ENCODE measurements at regions not wholly inside any gene's neighbourhood (a gene's known extent, or its start where the extent isn't known, plus 50 kb on each side); places are given as distances from the start of the nearest gene placed in this dataset.

DNA sequence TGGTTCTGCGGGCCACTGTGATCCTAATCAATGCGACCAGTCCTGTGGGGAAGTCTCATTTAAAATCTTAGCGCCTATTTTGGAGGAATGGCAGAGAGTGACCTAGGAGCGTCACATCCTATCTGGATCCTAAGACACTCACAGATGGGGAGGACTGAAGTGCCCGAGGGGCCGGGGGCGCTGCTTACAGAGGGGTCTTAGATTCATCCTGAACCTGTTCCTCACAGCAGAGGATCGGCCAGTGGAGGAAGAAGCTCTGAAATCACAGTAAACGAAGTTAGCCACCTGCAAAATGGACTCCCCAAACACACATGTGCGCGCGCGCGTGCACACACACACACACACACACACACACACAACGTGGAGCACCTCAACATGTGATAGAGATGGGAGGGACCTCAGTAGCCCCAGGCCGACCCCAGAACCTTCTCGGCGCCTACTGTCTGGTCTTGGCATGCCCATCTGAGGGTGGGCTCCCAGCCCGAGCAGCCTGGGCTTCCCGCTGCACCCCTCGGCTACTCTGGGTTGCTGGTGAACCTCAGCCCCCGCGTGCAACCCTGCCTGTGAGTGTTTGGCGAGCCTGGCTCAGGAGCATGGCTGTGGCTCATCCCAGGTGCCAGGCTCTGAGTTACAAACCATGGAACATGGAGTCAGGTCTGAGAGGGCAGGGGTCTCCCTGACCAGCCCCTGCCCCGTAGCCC, 613.3 kb downstream of the TBC1D22A start:
- DNase-seq (ENCODE audit: low read depth in 4 of 4, low spot score in 3 of 4): no peak

DNA sequence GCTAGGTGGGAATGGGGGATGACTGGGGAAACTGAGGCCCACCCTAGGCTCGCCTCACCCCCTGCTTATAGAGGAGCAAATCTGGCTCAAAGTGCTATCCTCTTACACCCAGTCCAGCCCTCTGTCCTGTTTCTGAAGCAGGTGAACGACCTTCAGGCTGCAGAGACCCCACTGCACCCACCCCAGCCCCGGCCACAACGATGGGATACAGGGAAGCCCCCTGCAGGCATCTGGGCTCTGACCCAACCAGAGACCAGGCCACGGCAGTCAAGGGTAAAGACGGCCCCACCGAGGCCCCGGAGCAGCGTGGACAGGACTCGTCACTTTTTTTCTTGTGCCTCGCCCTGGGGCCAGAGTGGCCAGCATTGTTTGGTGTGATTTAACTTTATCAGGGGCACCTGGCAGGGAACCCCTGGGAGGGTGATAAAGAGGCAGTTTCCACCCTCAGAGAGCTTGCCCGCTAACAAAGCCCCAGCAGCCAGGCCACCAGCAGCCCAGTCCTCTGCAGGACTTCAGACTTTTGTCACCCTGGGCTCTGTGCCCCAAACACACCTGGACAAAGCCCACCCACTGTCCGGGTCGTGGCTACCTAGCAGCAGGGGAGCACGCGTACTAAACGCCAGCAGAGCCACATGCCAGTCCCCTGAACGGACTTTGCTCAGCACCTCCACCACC, 612.6 kb downstream of the TBC1D22A start:
- no peak for DNase-seq (ENCODE audit: low read depth in 4 of 4, low spot score in 3 of 4)

DNA sequence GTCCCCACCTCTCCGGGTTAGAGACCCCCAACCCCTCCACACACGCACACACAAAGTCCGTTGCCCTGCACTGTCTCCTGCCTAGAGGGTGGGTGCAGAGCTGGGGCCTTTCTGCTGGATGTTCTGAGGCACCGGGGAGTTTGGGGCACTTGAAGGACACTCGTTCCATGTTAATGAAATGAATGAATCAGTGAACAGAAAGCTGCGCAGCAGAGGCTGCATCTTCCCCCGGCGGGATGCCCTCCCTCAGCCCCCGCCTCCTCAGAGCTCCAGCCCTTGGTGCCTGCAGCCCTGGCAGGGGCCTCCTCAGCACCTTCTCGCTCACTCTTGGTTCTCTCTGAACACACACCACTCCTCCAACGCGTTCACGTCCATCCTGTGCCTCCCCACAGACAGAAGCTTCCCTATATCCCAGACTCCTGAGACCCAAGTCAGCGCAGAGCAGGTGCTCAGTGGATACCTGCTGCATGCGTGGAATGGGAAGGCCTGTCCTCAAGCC, 611.9 kb downstream of the TBC1D22A start:
- no peak for DNase-seq (ENCODE audit: low read depth in 4 of 4, low spot score in 3 of 4)

GRCh38 chr22:47373648-47374272, 611.3 kb downstream of the TBC1D22A start:
- DNase-seq (ENCODE audit: low read depth in 4 of 4, low spot score in 3 of 4): no peak

GRCh38 chr22:47372596-47373385, 610.3 kb downstream of the TBC1D22A start:
- no peak for DNase-seq (ENCODE audit: low read depth in 4 of 4, low spot score in 3 of 4)

GRCh38 chr22:47372111-47372581, 609.7 kb downstream of the TBC1D22A start:
- no peak for DNase-seq (ENCODE audit: low read depth in 4 of 4, low spot score in 3 of 4)

DNA sequence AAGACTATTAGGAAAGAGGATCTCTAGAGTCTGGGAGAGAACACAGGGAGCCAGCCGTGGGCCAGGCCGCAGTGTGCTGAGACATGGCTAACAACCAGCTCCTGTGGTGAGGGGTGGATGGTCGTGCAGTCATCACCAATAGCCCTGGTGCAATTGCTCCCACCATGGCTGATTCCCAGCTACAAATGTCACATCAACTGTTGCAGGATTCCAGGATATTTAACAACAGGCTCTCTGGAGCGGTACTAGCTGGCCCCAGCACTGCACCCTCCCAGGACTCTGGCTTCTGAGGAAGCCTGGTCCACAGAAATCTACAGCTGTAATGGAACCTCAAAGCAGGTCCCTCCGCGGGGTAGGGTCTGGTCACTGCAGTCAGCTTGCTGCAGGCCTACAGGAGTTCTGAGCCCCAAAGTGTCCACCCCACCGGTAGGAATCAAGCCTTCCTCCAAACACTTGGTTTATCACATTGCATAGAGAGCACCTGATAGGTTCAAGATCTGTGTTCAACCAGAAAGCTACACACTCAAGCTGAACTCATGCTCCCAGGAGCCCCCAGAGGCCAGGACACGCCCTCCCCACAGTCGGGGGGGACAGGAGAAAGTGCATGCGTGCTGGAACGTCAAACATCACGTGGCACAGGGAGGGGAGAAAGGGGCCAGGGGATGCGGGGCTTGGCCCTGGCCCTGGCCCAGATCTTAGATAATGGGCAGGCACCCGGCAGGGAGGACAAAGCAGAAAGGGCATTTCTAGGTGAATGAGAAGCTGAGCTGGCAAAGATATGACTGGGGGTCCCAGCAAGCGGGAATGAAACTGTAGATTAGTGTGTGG, 609.0 kb downstream of the TBC1D22A start:
- no peak for DNase-seq (ENCODE audit: low read depth in 4 of 4, low spot score in 3 of 4)

DNA sequence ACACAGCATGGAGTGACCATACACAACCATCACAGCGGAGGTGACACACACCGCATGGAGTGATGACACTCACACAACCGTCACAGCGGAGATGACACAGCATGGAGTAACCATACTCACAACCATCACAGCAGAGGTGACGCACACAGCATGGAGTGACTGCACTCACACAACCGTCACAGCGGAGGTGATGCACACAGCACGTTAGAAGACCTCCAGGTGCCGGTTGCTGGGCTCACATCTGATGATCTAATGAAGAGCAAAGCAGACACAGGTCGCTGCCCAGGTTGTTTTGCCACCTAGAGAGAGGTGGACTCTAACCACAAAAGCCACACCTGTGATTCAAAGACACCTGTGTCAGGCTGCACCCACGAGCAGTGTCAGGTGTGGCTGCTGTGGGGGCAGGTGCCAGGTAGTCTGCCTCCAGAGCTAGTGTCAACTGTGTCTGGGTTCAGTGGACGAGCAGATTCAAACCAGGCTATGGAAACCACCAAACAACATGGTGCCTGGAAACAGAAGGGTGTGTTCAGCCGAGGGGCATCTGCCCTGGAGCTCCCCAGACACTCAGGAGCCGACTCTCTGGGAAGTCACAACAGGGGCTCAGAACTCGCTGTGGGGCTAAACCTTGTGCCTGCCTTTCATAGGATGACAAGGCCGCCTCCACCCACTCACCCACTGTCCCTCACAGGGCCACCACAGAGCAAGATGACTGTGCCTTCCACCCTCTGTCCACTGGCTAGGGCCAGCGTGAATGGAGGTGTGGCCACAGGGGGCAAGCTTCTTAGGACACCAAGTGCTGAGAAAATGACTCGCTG, 608.2 kb downstream of the TBC1D22A start:
- no peak for DNase-seq (ENCODE audit: low read depth in 4 of 4, low spot score in 3 of 4)

DNA sequence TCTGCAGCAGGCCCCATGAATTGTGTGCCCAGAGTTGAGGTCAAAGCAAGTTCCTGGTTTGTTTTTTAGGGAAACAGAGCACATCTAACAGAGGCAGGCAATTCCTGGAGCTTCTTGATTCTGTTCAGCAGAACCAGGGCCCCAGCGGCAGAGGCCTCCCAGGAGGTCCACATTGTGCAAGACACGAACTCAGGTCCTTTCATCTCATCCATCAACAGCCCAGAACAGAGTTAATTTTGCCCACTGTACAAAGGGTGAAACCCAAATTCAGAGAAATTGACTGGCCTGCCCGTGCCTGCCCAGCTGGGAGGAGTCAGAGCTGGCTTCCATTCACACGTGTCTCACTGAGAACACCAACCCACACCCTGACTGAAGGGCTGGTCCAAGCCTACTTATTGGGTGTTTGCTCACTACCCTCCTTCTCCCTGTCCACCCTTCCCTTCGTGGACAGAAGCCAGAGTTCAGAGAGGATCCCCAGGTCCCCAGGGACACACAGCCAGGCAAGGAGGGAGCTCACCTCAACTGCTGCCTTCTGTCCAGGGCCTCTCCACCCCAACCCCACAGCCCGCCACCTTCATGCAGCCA, 607.1 kb downstream of the TBC1D22A start:
- DNase-seq (ENCODE audit: low read depth in 4 of 4, low spot score in 3 of 4): no peak

- DNase-seq (ENCODE audit: low read depth in 4 of 4, low spot score in 3 of 4): no peak
Observed at GRCh38 chr22:47369020-47369419, 606.6 kb downstream of the TBC1D22A start.

GRCh38 chr22:47367993-47368945, 605.8 kb downstream of the TBC1D22A start:
- no peak for DNase-seq (ENCODE audit: low read depth in 4 of 4, low spot score in 3 of 4)

- DNase-seq (ENCODE audit: low read depth in 4 of 4, low spot score in 3 of 4): no peak
Observed at GRCh38 chr22:47367107-47367690, 604.7 kb downstream of the TBC1D22A start.

DNA sequence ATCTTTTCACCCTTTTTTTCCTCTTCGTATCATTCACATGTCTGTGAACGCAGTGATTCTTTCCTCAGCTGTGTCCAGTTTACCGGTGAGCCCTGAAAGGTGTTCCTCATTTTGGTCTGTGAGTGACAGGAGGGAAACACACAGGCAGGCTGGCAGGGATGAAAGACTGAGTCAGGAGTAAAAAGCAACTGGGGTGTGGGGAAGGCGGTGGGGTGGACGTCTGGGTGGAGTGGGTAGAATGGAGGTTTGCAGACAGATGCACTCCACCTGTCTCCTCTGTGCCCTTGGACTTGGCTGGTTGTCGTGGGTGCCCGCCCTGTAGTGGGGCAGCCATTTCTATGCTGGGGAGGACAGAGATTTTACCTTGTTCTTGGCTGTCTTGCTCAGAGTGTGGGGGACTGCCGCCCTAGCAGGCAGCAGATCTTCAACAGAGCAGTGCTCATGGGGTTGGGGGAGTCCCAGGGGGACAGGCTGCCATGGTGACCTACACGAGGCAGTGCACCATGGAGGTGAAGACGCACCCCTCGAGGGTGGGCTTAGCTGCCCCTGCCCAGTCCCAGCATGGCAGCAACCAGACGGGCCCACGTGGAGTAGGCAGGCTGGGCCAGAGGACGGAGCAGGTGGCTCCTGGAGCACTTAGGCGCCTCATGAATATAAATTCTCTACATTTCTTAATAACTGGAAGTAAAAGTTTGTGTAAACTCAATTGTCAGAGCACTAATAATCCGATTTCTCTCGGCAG, 603.7 kb downstream of the TBC1D22A start:
- DNase-seq (ENCODE audit: low read depth in 4 of 4, low spot score in 3 of 4): no peak

DNA sequence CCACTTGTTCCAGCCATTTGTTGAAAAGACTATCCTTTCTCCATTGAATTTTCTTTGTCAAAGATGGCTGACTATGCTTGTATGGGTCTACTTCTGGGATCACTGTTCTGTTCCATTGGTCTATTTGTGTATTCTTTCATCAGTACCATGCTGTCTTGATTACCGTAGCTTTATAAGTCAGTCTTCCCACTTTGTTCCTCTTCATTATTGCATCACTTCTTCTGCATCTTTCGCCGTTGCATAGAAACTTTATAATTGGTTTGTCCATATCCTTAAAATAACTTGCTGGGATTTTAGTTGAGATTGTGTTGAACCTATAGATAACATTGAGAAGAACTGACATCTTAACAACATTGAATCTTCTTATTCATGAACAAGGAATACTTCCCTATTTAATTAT, 598.8 kb downstream of the TBC1D22A start:
- no peak for DNase-seq (ENCODE audit: low read depth in 4 of 4, low spot score in 3 of 4)

GRCh38 chr22:47357493-47357892, 595.0 kb downstream of the TBC1D22A start:
- no peak for DNase-seq (ENCODE audit: low read depth in 4 of 4, low spot score in 3 of 4)

DNA sequence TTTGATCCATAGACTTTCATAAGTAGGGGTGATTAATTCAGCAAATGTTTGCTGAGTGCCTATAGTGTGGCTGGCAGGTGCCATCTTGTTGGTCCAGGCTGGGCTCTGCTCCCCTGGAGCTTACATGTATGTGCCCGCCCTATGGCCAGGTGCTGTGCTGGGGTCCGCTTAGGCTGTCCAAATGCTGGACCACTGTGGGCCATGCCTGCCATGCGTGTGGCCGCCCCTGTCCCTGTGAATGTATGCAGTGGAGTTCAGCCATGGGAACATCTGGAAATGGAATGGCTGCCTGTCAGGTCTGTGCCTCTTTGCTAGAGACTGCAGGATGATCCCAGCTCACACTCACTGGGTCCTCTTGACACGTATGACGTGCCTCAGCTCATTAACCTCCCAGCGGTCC, 594.6 kb downstream of the TBC1D22A start:
- DNase-seq (ENCODE audit: low read depth in 4 of 4, low spot score in 3 of 4): no peak
